HT1080 (cell line): ENCODE measurements at regions not wholly inside any gene's neighbourhood (a gene's known extent, or its start where the extent isn't known, plus 50 kb on each side); places are given as distances from the start of the nearest gene placed in this dataset.

ENCODE experiments used
- DNase-seq: peaks from one replicate; pipeline ENCODE4 v3.0.0-alpha.2; 2015; ENCODE audit warnings: low read depth

DNA sequence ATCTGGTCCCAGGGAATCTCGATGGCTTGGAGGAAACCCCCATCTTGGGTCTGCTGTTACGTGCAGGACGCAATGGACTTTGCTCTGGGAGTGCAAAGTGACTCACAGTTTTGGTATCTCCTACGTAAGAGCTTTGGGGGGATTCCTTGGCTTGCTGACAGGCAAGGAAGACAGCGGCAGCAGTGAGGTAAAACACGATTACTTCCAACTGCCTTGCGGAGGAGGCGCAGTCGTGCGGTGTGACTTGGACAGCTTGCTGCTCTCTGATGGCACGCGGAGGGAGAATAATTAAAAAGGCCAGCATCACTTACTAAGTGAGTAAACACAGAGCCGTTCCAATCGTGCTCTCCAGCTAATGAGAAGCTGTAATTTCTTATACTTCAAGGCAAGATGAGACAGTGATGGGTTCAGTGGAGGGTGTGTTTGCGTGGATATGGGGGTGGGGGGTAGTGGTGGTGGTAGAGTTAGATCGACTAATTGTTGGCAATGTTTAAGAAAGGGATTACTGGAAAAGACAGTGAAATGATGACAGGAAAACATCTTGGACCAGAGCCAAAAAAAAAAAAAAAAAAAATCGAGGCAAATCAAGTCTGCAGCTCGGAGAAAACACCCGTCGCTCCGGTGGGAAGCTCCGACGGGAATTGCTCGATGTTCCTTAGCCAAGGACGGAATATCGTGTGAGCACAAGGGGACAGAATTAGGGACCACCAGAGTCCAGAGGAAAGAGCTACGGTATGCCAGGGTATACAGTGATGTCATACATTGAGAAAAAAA lies 184.8 kb upstream of the ZFHX3 start:
- DNase-seq, result peak; percentile 72

DNA sequence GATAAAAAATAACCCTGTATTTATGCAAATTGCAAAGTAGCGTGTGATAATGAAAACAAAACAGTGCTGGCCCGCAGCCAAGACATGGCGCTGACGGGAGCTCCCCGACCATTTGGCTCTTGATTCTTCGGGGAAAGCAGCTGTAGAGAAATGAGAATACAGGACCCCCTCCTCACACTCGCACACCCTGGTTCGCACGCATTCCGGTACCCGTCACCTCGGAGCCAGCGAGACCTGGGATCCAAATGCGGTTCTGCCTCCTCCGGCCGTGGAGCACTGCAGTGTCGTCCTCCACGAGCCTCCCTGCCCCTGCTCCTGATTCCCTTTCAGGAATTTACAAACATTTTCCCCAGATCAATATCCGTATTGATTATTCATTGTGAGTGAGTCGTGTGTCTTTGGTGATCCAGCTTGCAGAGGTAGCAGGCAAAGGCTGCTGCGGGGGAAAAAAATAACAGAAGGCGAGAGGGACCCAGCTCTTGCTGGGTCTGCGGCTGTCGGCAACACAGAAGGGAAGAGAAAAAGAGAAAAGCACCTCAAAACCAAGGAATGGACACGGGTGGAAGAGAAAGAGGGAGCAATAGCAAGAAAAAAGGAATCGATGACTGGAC lies 184.1 kb upstream of the ZFHX3 start:
- no peak for DNase-seq

DNA sequence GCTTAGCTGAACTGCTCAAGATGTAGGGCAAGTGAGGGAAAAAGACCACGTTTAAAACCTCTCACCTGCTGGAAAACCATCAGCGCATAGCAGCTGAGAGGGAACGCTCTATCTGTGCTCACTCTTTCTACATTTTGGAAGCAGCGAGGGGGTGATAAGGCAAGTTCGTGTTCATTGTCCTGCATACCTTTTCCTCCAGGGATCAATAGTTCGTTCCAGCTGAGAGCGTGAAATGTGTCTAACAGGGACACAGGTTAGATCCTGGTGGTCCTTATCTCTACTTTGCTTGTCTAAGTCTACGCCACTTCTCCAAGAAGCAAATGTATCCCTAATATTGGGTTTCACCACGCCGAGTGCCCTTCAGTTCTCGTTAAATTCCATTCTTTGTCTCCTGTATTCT lies 183.5 kb upstream of the ZFHX3 start:
- DNase-seq, result no peak

DNA sequence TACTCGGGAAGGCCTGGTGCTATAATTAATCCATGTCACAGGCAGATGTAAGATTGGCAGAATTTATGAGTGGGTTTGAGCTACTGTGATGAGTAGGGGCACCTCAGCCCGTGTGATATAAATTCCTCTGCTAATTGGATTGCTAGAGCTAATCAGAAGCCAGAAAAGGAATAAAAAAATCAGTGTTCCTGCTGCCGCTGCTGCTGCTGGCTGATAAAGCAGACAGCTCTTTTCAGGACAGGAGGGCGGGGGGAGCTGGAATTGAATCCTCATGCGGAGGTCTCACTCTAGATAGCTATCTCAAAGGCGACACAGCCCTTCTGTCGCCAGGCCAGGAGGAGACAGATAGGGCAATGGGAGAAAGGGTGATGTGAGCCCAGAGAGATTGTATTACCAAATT lies 182.7 kb upstream of the ZFHX3 start:
- no peak for DNase-seq

DNA sequence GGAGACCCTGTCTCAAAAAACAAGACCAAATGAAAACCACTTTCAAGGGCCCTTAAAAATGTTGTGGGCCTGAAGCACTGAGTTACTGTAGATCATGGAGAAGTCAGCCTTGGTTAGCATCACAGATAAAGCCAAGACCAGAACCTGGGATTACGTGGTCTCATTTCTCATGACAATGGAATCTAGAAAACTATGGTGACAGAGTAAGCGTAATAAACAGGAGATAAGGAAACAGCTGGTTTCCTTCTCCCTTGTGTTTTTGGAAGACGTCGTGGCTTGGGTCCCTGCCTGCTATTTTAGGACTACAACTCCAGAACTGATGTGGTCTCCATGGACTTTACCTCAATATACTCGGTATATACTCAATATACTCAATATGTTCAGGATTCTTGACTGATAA lies 180.7 kb upstream of the ZFHX3 start:
- DNase-seq, result peak; percentile 46

DNA sequence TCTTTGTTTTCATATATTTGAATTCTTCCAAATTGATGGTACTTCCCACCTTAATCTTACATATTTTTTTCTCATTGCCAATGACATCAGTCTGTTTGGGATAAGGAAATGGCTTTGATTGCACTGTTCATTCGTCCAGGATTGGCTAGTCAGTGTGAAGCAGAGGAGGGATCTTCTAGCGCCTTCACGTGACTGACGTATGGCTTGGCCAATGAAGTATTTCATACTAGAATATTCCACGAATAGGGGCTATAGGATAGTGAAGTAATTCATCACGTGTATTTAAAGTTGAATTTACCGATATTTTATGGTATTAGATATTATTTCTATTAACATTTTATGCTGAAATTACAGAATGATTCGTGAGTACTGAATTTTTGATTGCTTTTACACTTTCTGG lies 178.7 kb upstream of the ZFHX3 start:
- no peak for DNase-seq

DNA sequence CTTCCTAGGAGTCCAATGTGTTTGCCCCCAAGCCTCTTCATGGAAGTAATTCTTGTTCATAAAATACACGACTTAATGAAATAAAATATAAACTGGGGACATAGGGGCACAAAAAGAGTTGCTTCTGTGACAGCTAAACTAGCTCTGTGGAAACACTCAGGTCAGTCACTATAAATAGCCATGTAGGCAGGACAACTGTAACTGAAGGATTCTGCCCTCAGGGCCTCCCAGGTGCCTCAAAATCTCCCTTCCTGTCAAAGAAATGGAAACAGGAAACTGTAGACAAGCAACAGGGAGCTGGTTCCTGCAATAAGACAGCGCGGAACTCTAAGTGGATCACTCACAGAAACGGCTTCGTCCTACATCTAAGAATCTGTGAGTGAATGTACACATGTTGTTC lies 178.1 kb upstream of the ZFHX3 start:
- DNase-seq, result no peak

DNA sequence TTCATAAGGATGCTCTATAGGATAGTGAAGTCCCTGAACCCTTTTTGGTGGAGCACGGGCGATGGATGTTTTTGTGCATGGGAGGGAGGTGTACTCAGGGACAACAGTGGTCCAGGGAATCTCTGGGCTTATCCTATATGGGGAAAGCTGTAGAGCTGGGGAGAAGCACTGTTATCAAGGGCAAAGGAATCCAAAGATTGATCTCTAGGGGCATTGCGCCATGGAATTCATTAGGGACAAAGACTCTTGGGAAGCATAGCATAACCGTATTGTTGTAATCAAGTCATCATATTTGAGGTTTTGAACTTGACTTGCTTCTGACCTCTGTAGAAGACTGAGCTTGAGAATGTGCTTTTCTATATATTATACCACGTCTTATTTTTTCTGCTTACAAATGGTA lies 172.9 kb upstream of the ZFHX3 start:
- no peak for DNase-seq

DNA sequence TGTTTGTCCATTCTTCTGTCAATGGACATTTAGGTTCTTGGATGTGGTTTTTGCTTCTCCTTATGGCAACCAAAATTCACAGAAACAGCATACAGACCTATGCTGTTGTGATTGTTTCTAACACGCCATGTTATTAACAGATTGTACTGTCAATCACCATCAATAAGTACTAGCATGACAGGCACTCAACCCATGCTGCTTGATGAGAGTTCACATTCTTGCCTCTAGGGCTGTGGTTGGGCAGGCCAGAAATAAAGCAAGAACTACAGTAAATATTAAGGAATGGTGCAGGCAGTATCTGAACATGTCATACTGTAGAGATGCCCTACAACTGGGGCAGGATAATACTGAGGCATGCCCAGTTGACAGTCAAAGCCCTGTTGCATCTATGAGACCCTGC lies 171.2 kb upstream of the ZFHX3 start:
- DNase-seq, result no peak

DNA sequence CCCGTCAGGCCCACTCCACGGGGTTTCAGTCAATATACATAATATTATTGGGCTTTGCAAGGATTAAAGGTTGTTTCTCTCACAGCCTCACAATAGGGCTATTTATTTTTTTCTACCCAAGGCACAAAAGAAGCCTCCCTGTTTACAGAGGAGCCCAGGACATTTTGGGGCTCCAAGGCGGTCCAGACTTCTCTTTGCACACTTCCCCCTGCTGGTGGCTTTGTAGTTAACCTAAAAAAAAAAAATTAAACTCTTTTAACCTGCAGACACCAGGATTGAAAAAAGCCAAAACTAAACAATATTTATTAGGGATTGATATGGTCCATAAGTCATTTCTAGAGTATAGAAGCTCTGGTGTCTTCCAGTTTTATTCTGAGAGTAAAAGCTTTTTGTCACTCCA lies 169.7 kb upstream of the ZFHX3 start:
- no peak for DNase-seq

DNA sequence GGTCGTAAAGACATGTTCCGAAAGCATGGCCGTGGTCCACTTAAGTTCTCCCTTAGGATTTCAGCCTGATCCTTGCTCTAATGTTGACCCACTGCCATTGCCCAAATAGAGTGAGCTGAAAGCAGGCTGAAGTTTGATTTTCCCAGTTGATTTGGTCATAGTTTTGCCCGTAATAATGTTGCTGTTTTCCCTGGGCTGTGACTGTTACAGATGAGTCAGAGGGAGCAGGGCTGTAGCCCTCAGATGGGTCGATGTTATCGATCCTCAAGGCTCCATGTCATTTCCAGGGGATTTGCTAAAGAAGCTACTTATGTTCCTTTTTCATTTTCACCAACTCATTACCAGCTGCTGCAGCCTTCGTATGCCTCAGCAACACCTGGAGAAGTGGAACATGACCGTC lies 169.0 kb upstream of the ZFHX3 start:
- DNase-seq, result no peak

DNA sequence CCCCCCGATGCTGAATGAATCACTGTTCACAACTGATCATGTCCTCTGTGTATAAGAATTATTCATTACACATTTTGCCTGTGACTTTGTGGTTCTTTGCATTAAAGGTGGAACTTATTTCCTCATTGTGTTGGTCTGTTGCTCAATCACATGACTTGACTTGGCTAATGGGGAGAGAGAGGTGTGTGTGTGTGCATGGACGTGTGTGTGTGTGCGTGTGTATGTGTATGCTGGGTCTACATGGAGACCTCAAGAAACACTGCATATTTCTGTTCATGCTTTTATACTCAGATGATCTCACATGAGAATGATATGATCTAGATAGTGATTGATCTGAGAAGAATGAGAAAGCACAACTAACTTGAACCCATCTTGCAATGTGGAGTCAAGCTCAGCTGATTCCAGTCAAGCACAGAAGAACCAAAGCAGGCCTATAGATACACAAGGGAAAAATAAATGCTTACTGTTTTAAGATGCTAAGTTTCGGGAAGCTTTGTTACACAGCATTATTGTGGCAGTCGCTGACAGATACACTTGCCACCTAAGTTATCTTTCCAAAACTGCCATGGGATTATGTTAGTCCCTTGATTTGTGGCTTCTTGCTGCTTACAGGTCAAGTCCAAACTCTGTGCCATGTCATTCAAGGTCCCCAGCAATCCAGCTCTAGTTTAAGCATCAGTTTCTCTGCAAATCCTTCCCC lies 167.9 kb upstream of the ZFHX3 start:
- DNase-seq, result no peak

DNA sequence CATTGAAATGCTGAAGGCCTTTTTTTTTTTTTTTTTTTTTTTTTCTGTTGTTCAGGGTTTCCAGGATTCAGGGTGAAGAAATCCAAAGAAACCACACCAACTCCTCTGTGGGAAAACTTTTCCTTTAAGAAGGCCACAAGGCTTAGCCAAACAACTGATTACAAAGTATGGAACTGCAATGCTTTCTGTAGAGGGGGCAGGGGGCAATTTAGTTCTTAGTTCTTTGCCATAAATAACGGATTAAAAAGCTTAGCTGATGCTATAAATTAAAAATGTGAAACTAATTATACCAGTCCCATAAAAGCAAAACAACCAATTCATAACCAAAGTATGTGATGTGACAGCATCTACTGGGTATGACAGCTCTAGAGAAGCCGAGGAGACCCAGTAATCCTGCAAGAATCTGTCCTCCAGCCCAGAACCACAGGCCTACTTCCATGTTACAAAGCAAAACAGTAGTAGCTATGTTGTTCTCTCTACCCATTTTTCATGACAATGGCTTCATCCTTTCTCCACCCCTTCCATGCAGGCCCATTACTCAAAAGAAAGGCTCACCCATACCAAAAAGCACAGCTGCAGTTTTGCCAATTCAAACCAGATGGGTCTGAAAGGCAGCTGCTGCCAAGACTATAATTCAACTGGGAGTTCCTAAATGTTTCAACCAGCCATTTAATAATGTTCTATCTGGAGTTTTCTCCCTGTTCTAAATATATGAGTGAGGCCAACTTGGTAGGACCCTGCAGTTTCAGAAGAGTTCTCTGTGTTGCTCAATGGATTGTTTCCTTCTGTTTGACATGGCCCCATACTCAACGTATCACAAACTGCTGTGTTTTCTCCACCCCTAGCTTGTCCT lies 167.1 kb upstream of the ZFHX3 start:
- DNase-seq, result no peak

DNA sequence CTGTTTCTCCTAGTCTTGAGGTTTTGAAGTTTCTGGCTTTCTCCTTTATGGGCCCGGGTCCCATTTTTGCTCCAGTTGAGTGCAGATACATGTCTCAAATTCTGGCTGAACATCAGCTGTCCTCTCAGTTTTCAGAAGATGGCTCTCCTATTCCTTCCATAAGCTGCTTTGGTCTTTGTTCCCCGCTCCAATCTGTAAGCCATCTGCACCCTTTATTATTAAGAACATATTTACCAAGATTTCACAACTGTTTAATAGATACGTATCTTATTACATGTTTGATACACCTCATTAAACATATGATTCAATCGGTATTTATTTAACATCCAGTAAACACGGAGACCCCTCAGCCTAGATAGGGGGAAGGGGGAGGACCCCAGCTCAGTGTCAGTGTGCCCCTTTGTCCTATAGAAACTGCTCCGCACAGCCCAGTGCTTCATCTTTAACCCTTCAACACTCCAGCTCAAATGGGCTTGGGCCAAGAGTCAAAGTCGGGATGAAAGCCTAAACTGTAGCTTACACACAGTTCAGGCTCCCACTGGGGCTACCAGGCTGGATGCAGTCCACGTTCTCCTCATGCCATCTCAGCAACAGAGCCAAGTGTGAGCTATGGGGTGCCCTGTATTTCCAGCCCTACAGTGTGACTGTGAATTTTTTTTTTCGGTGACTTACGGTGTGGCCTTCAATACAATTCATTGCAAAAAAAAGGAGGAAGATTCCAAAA lies 166.0 kb upstream of the ZFHX3 start:
- DNase-seq, result no peak

DNA sequence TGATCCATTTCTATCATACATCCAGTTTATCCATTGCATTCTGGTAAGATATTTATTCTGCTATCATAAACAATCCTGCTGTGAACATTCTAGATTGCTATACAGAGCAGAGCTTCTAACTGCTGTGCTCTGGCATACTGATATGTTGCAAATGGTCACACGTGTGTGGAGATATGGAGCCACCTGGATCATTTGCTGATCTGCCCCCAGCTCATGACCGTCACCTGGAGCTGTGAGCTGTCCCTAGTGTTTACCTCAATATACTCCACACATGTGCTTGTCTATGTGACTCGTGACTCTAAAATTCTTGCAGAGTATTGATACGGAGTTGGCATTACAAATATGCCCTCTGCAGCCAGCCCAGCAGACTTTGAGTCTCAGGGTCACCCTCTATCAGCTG lies 164.5 kb upstream of the ZFHX3 start:
- no peak for DNase-seq

DNA sequence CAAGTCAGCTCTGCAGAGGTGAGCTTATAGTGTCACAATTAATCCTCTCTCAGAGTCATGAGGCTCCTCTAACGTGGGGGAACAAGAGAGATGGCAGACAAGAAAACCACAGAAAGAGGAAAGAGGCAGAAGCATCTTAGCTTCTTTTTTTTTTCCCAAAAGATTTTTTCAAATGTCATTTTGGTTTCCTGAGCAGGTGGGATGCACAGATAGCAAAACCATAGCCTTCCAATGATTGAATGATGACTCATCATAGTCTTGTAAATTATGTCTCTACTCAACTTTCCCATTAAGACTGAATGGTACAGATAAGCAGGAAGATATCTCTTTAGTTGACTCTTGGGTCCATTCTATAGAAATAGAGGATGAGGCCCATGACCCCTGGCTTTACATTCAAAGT lies 162.8 kb upstream of the ZFHX3 start:
- DNase-seq, result no peak

DNA sequence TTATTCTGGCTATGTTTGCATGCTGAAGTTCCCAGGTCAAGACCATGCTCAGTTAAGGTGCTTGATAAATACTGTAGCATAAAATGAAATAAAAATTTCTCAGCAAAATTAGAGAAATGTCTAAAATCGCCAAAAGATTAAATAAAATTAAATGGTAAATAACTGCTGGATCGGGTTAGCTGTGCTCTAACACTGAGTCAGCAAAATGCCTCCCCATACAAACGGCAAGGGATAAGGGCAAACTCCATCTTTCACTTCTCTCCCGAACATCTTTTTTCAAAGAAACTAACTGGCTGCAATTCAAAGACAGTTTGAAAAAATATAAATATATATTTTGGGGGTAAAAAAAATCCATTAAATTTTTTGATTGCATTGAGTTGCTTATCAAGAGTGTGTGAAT lies 162.2 kb upstream of the ZFHX3 start:
- DNase-seq, result no peak

DNA sequence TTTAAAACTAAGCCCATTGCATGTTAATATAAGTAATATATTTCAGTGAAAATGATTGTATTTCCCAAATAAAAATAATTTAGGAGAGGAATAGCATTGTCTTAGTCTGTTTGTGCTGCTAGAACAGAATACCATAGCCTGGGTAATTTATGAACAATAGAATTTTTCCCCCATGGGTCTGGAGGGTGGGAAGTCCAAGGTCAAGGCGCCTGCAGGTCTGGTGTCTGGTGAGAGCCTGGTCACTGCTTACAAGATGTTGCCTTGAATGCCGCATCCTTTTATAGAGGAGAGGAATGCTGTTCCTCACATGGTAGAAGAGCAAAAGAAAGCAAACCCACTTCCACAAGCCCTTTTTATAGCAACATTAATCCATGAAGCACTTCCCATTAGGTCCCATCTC lies 161.3 kb upstream of the ZFHX3 start:
- DNase-seq, result no peak

DNA sequence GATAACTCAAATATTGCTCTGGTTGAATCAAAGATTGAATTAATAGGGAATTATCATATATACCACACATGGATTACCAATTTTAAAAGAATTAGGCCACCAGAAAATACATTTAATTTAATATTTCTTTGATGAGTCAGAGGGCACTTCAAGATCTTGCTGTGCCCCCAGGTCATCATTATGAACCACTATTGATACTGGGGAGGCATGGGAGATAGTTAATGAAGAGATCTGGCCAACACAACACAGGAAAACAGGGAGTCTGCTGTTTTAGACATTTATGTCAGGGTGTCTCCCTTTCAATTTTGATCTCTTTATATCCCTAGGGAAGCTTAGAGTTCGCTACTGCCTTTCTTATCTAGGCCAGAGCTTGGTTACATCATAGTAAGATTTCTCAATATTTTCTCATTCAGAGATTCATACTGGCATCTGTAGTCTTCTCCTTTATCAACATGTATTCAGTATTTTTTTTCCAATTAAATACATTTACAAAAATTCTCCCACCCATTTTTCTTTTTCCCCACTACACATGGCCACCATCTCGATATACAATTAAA lies 158.3 kb upstream of the ZFHX3 start:
- no peak for DNase-seq

DNA sequence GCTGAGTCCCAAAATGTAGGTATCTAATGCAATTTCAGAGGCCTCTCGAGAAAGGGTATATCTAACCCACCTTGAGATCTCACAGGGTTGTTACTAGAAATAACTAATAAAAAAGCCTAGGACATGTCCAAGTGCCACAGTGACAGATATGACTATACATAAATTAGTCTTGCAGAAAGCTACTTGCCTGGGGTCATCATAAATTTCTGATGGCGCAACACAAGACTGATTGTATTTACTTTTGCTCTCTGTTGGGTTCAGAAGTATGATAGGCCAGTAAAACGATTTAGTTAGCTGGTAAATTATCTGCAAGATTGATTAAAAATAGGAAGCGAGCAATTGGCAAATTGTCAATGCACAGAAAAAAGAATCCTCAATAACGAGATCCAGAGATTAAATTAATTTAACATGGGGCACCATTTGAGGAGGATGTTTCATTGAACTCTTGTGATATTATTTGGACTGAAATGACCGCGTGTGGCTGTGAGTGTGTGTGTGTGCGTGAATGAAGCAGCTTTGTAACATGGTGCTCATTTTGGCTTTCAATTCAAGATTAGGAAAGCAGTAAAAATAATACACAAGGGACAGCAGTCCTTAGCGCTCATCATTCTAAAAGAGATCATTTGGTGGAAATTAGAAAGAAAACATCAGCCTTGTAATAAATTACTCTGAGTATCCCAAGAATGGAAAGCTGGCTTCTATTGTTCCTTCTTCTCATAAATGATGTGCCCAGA lies 157.4 kb upstream of the ZFHX3 start:
- DNase-seq, result no peak
